IMR-90 (cell line): ENCODE measurements at regions not wholly inside any gene's neighbourhood (a gene's known extent, or its start where the extent isn't known, plus 50 kb on each side); places are given as distances from the start of the nearest gene placed in this dataset.

ENCODE experiments used
- ATAC-seq: fragments of 200-7000 bp; cut with Tn5 transposase; 2 replicates; pipeline ENCODE4 v1.9.1; 2020; ENCODE audit warnings: low read depth, mild to moderate bottlenecking, moderate library complexity
- BruUV-seq: library from RNA; stranded (reverse); fragments of 400-500 nt; replicated peaks from 2 replicates; lab custom pipeline; 2021; lab: Mats Ljungman, UMichigan
- CTCF ChIA-PET: fragments of 300-600 bp; formaldehyde crosslinking; extraction: SDS; loops from one replicate; lab custom pipeline; 2021; ENCODE audit warnings: antibody characterized with exemption; lab: Yijun Ruan, JAX
- POLR2A ChIA-PET: fragments of 300-600 bp; sonication (Branson Sonifier 250); formaldehyde crosslinking; loops from one replicate; lab custom pipeline; 2022; ENCODE audit warnings: antibody characterized with exemption; ENCODE audit not compliant: unreplicated experiment; lab: Charles Lee
- DNase-seq: peaks from one replicate; pipeline ENCODE4 v3.0.0; 2013
- H2AFZ ChIP-seq: replicated peaks from 2 replicates; pipeline ENCODE3; 2013; ENCODE audit warnings: low read length, mild to moderate bottlenecking; ENCODE audit not compliant: poor library complexity
- H2AK5ac ChIP-seq: 2 replicates; pipeline ENCODE4 v1.6.1; 2013; ENCODE audit warnings: low read depth, low read length, inconsistent platforms
- H2AK9ac ChIP-seq: replicated peaks from 2 replicates; pipeline ENCODE3; 2013; ENCODE audit warnings: mild to moderate bottlenecking, low read depth, low read length, moderate library complexity; ENCODE audit not compliant: poor library complexity
- H2BK120ac ChIP-seq: 2 replicates; pipeline ENCODE4 v1.6.1; 2013; ENCODE audit warnings: low read depth, low read length, inconsistent platforms
- H2BK15ac ChIP-seq: 3 replicates; pipeline ENCODE4 v1.6.1; 2013; ENCODE audit warnings: low read depth, low read length, inconsistent platforms
- H2BK20ac ChIP-seq: 2 replicates; pipeline ENCODE4 v1.6.1; 2013; ENCODE audit warnings: low read depth, mild to moderate bottlenecking, inconsistent platforms, low read length, moderate library complexity
- H2BK5ac ChIP-seq: 2 replicates; pipeline ENCODE4 v1.6.1; 2013; ENCODE audit warnings: mild to moderate bottlenecking, low read depth, low read length, inconsistent platforms; ENCODE audit not compliant: poor library complexity, severe bottlenecking
- H3K14ac ChIP-seq: replicated peaks from 2 replicates; pipeline ENCODE4 v1.6.1; 2013; ENCODE audit warnings: low read depth, low read length, inconsistent platforms
- H3K18ac ChIP-seq: 2 replicates; pipeline ENCODE4 v1.6.1; 2013; ENCODE audit warnings: low read depth, low read length, control low read depth
- H3K23ac ChIP-seq: 2 replicates; pipeline ENCODE4 v1.6.1; 2013; ENCODE audit warnings: low read depth, low read length, inconsistent platforms
- H3K27ac ChIP-seq: 2 replicates; pipeline ENCODE4 v1.5.1; 2013; ENCODE audit warnings: mild to moderate bottlenecking, control low read depth, low read length; ENCODE audit not compliant: insufficient read depth
- H3K27me3 ChIP-seq: 2 replicates; pipeline ENCODE4 v1.6.1; 2013; ENCODE audit warnings: low read length; ENCODE audit not compliant: control insufficient read depth, insufficient read depth
- H3K36me3 ChIP-seq: 2 replicates; pipeline ENCODE4 v1.6.1; 2013; ENCODE audit warnings: low read length, mixed read lengths; ENCODE audit not compliant: control insufficient read depth, insufficient read depth
- H3K4ac ChIP-seq: 2 replicates; pipeline ENCODE4 v1.6.1; 2013; ENCODE audit warnings: low read depth, low read length, inconsistent platforms
- H3K4me1 ChIP-seq: 2 replicates; pipeline ENCODE4 v1.6.1; 2013; ENCODE audit warnings: low read length, mixed read lengths; ENCODE audit not compliant: control insufficient read depth, insufficient read depth
- H3K4me2 ChIP-seq: 2 replicates; pipeline ENCODE4 v1.6.1; 2013; ENCODE audit warnings: low read depth, mild to moderate bottlenecking, control low read depth, low read length, moderate library complexity
- H3K4me3 ChIP-seq: 2 replicates; pipeline ENCODE4 v1.5.1; 2013; ENCODE audit warnings: low read depth, mild to moderate bottlenecking, control low read depth, low read length, moderate library complexity; ENCODE audit not compliant: insufficient read depth
- H3K56ac ChIP-seq: 2 replicates; pipeline ENCODE4 v1.6.1; 2013; ENCODE audit warnings: low read length, inconsistent platforms; ENCODE audit not compliant: insufficient read depth; ENCODE audit errors: extremely low read depth
- H3K79me1 ChIP-seq, 2 experiments: 2 replicates each; pipeline ENCODE4 v1.6.1; 2013; ENCODE audit warnings: low read length in 2 of 2, inconsistent platforms in 1 of 2, low read depth in 1 of 2
- H3K9ac ChIP-seq: 2 replicates; pipeline ENCODE4 v1.6.1; 2013; ENCODE audit warnings: low read depth, low read length, control low read depth
- H3K9me1 ChIP-seq: 2 replicates; pipeline ENCODE4 v1.6.1; 2013; ENCODE audit warnings: low read length, inconsistent platforms; ENCODE audit not compliant: insufficient read depth
- H3K9me3 ChIP-seq: 2 replicates; pipeline ENCODE4 v1.6.1; 2013; ENCODE audit warnings: low read length; ENCODE audit not compliant: control insufficient read depth, insufficient read depth
- H4K20me1 ChIP-seq: 2 replicates; pipeline ENCODE4 v1.6.1; 2013; ENCODE audit warnings: low read length, inconsistent platforms; ENCODE audit not compliant: insufficient read depth
- H4K5ac ChIP-seq: 2 replicates; pipeline ENCODE4 v1.6.1; 2013; ENCODE audit warnings: mild to moderate bottlenecking, low read depth, low read length, control low read depth
- H4K8ac ChIP-seq, 2 experiments: 2 replicates each; pipeline ENCODE4 v1.6.1; 2013; ENCODE audit warnings: low read depth in 2 of 2, low read length in 2 of 2, control low read depth in 1 of 2, inconsistent platforms in 1 of 2
- H4K91ac ChIP-seq: 2 replicates; pipeline ENCODE4 v1.6.1; 2013; ENCODE audit warnings: low read depth, low read length, inconsistent platforms; ENCODE audit not compliant: insufficient read depth
- BHLHE40 ChIP-seq: fragments of 150-350 bp; IDR thresholded peaks from 2 replicates; pipeline ENCODE4 v1.6.1; 2016; ENCODE audit warnings: mild to moderate bottlenecking, low read depth, low read length
- CHD1 ChIP-seq: IDR thresholded peaks from 2 replicates; pipeline ENCODE4 v1.6.1; 2012; ENCODE audit warnings: low read depth, low read length, improper control_type of control experiment
- FOS ChIP-seq: fragments of 150-350 bp; IDR thresholded peaks from 2 replicates; pipeline ENCODE4 v1.6.1; 2016; ENCODE audit warnings: low read depth, low read length
- MAFK ChIP-seq: IDR thresholded peaks from 2 replicates; pipeline ENCODE4 v1.6.1; 2012; ENCODE audit warnings: low read depth, low read length, improper control_type of control experiment
- MAZ ChIP-seq: IDR thresholded peaks from 2 replicates; pipeline ENCODE4 v1.6.1; 2012; ENCODE audit warnings: low read depth, mild to moderate bottlenecking, low read length, improper control_type of control experiment, moderate library complexity, borderline replicate concordance
- MXI1 ChIP-seq: IDR thresholded peaks from 2 replicates; pipeline ENCODE4 v1.6.1; 2012; ENCODE audit warnings: low read depth, mild to moderate bottlenecking, low read length, moderate library complexity, borderline replicate concordance
- NFE2L2 ChIP-seq: fragments of 150-350 bp; IDR thresholded peaks from 2 replicates; pipeline ENCODE4 v1.6.1; 2016; ENCODE audit warnings: low read depth, mild to moderate bottlenecking, low read length
- POLR2A ChIP-seq: IDR thresholded peaks from 2 replicates; pipeline ENCODE4 v1.6.1; 2012; ENCODE audit warnings: mild to moderate bottlenecking, low read depth, low read length
- RAD21 ChIP-seq: IDR thresholded peaks from 2 replicates; pipeline ENCODE4 v1.6.1; 2012; ENCODE audit warnings: low read length, improper control_type of control experiment
- RCOR1 ChIP-seq: IDR thresholded peaks from 2 replicates; pipeline ENCODE4 v1.6.1; 2012; ENCODE audit warnings: mild to moderate bottlenecking, low read length, improper control_type of control experiment; ENCODE audit not compliant: insufficient replicate concordance
- SMC3 ChIP-seq: fragments of 150-350 bp; IDR thresholded peaks from 2 replicates; pipeline ENCODE4 v1.6.1; 2016; ENCODE audit warnings: low read depth, mild to moderate bottlenecking, antibody characterized with exemption, low read length, moderate library complexity
- WGBS, 2 experiments: methylation state at CpG; one replicate each; pipeline versions ENCODE4 v1.1.5 to v1.1.7; 2013; ENCODE audit warnings: missing lambda C conversion rate in 2 of 2; ENCODE audit not compliant: insufficient read length in 1 of 2; ENCODE audit errors: extremely low coverage in 2 of 2; 5-methylcytosine and 5-hydroxymethylcytosine counted together
- dilution Hi-C: fragments of 300-500 bp; cut with HindIII; formaldehyde crosslinking; loops from one replicate; pipeline ENCODE4 v1.14.3; 2018; ENCODE audit warnings: low sequenced_read_pairs; ENCODE audit not compliant: unreplicated experiment
- in situ Hi-C: fragments of 300-500 bp; cut with MboI; formaldehyde crosslinking; loops from 3 replicates; pipeline ENCODE4 v1.14.3; 2019; ENCODE audit warnings: low sequenced_read_pairs, inconsistent platforms, mixed read lengths
- intact Hi-C: fragments of 100-400 bp; cut with micrococcal nuclease; formaldehyde crosslinking; loops from 2 replicates; pipeline ENCODE4 v1.10.0; 2022
- TF ChIP-seq, protein P1 (sequence below): conservative IDR thresholded peaks from 2 replicates; pipeline ENCODE4 v1.5.1; 2012; ENCODE audit warnings: mild to moderate bottlenecking, low read depth, low read length, improper control_type of control experiment
- TF ChIP-seq, protein P2 (sequence below): fragments of 150-350 bp; IDR thresholded peaks from 2 replicates; pipeline ENCODE4 v1.6.1; 2016; ENCODE audit warnings: low read depth, mild to moderate bottlenecking, low read length, moderate library complexity, borderline replicate concordance
- TF ChIP-seq, protein P3 (sequence below): fragments of 150-350 bp; IDR thresholded peaks from 2 replicates; pipeline ENCODE4 v1.6.1; 2017; ENCODE audit warnings: mild to moderate bottlenecking, antibody characterized with exemption, low read length, low read depth

- ChIA-PET POLR2A (no interaction called here), CTCF (interaction anchor here (1.5 kb wide), 1 partner anchor 10 kb away, joined by 4 read pairs; no protein-coding TSS in a partner anchor)
- ATAC-seq, result no peak
- Histone ChIP-seq H3K56ac (no peak overlapping the region), H4K20me1 (no peaks in the 10 kb centered on the region), H2BK20ac (peak overlapping the region; percentile 46; the same call in 1 of the 2 replicates), H3K4ac (peak overlapping the region; percentile 24), H2AFZ (no peak overlapping the region), H2AK5ac (0 out of 2 replicates have a peak overlapping the region, but pooled peaks have one; percentile 17), H3K27me3 (no peaks in the 10 kb centered on the region), H3K36me3 (no peaks in the 10 kb centered on the region), H3K9ac (no peak overlapping the region), H3K4me2 (no peak overlapping the region; the same call in 1 of the 2 replicates), H2BK15ac (no peak overlapping the region; the same call in 2 of the 3 replicates), H3K27ac (no peak overlapping the region), H2BK120ac (peak overlapping the region; percentile 25), H3K4me3 (no peak overlapping the region), H4K8ac (peak overlapping the region in 1 of 2 experiments; percentile 1; a peak in 1 of 4 replicates), H4K5ac (no peak overlapping the region), H3K9me3 (no peaks in the 10 kb centered on the region), H3K14ac (peak overlapping the region; percentile 12; the same call in 1 of the 2 replicates), H4K91ac (peak overlapping the region; percentile 6), H3K18ac (no peak overlapping the region; the same call in 1 of the 2 replicates), H2AK9ac (no peak overlapping the region), H3K9me1 (no peaks in the 10 kb centered on the region), H3K79me1 (no peaks in the 10 kb centered on the region), H2BK5ac (no peak overlapping the region), H3K4me1 (peaks cover 8% of the 10 kb centered on the region; the same call in 1 of the 2 replicates), H3K23ac (no peak overlapping the region; the same call in 1 of the 2 replicates)
- no TSS peak for BruUV-seq
- no peak for TF ChIP-seq RCOR1
- TF ChIP-seq MAFK, result no peak
- no peak for TF ChIP-seq MAZ
- TF ChIP-seq FOS, result no peak
- TF ChIP-seq BHLHE40, result no peak
- TF ChIP-seq MXI1, result no peak
- TF ChIP-seq, protein P1, sequence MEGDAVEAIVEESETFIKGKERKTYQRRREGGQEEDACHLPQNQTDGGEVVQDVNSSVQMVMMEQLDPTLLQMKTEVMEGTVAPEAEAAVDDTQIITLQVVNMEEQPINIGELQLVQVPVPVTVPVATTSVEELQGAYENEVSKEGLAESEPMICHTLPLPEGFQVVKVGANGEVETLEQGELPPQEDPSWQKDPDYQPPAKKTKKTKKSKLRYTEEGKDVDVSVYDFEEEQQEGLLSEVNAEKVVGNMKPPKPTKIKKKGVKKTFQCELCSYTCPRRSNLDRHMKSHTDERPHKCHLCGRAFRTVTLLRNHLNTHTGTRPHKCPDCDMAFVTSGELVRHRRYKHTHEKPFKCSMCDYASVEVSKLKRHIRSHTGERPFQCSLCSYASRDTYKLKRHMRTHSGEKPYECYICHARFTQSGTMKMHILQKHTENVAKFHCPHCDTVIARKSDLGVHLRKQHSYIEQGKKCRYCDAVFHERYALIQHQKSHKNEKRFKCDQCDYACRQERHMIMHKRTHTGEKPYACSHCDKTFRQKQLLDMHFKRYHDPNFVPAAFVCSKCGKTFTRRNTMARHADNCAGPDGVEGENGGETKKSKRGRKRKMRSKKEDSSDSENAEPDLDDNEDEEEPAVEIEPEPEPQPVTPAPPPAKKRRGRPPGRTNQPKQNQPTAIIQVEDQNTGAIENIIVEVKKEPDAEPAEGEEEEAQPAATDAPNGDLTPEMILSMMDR, result no peak
- TF ChIP-seq RAD21, result no peak
- no peak for TF ChIP-seq CHD1
- TF ChIP-seq, protein P2, sequence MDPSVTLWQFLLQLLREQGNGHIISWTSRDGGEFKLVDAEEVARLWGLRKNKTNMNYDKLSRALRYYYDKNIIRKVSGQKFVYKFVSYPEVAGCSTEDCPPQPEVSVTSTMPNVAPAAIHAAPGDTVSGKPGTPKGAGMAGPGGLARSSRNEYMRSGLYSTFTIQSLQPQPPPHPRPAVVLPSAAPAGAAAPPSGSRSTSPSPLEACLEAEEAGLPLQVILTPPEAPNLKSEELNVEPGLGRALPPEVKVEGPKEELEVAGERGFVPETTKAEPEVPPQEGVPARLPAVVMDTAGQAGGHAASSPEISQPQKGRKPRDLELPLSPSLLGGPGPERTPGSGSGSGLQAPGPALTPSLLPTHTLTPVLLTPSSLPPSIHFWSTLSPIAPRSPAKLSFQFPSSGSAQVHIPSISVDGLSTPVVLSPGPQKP, result no peak
- TF ChIP-seq, protein P3, sequence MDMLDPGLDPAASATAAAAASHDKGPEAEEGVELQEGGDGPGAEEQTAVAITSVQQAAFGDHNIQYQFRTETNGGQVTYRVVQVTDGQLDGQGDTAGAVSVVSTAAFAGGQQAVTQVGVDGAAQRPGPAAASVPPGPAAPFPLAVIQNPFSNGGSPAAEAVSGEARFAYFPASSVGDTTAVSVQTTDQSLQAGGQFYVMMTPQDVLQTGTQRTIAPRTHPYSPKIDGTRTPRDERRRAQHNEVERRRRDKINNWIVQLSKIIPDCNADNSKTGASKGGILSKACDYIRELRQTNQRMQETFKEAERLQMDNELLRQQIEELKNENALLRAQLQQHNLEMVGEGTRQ, result no peak
- TF ChIP-seq SMC3, result no peak
- TF ChIP-seq NFE2L2, result no peak
- no peak for TF ChIP-seq POLR2A
- 50% methylated on average over 4 of the region's 5 CpGs; no CpG with 5 or more reads in 1 of the 2 experiments for WGBS, 2 experiments
- DNase-seq, result no peak
- in situ Hi-C loops (no loop called here), dilution Hi-C loops (no loop called here), intact Hi-C loops (no loop called here)
Observed at GRCh38 chr5:56311306-56311905, 78.3 kb upstream of the ANKRD55 start.
